ENCODE measurements at regions not wholly inside any gene's neighbourhood (a gene's known extent, or its start where the extent isn't known, plus 50 kb on each side); places are given as distances from the start of the nearest gene placed in this dataset.
"Not testable (repeated sequence)": the region's sequence is repeated elsewhere in the genome, so short reads cannot be mapped to it uniquely, and the experiment has no call there.

DNA sequence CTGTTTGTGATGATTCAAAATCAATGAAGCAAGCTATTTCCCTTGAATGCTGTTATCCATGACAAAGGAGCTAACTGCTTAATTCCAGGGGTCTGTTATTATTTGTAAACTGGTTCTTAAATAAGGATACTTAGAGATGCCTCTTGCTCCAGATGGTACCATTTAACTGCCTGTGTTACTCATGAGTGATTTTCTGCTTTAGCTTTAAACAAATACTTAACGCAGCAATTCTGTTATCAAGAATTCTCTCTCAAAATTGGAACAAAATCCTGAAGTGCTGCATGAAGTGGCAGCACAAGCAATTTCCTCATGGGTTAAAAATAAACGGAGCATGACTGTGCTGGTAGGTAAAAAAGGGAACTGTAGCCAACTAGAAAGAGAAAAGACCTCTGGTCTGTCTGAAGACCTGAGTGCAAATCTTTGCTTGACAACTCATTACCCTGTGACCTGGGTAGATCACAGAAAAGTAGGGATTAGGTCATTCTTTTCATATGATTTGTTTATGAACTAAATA, 62.5 kb upstream of the GBE1 start:
- Histone ChIP-seq H3K27me3 (ENCODE audit: low read length) (no peaks in the 10 kb centered on the region), H3K4me2 (ENCODE audit: low read length) (no peak overlapping the region), H4K20me1 (ENCODE audit: low read length) (no peaks in the 10 kb centered on the region), H3K9ac (ENCODE audit: low read length) (no peak overlapping the region), H2AFZ (ENCODE audit: low read length) (no peak overlapping the region), H3K36me3 (ENCODE audit: low read depth, low read length) (no peaks in the 10 kb centered on the region), H3K4me1 (ENCODE audit: insufficient read depth, low read length) (no peaks in the 10 kb centered on the region), H3F3A (ENCODE audit: low read length, unreplicated experiment) (no peaks in the 10 kb centered on the region), H3K27ac (ENCODE audit: low read length) (no peak overlapping the region), H3K9me2 (replicated peaks; ENCODE audit: low read length) (no peaks in the 10 kb centered on the region), H3K79me2 (ENCODE audit: low read length) (no peaks in the 10 kb centered on the region), H3K4me3 (ENCODE audit: low read length) (no peak overlapping the region), H3K9me3 (ENCODE audit: low read length) (no peaks in the 10 kb centered on the region)
- TF ChIP-seq EZH2 (IDR thresholded peaks at IDR 0.05; ENCODE audit: low read length, unreplicated experiment) (no peak), EZH2phosphoT487 (IDR thresholded peaks at IDR 0.05; ENCODE audit: borderline replicate concordance, low read length) (no peak)
- TF ChIP-seq, protein P1, sequence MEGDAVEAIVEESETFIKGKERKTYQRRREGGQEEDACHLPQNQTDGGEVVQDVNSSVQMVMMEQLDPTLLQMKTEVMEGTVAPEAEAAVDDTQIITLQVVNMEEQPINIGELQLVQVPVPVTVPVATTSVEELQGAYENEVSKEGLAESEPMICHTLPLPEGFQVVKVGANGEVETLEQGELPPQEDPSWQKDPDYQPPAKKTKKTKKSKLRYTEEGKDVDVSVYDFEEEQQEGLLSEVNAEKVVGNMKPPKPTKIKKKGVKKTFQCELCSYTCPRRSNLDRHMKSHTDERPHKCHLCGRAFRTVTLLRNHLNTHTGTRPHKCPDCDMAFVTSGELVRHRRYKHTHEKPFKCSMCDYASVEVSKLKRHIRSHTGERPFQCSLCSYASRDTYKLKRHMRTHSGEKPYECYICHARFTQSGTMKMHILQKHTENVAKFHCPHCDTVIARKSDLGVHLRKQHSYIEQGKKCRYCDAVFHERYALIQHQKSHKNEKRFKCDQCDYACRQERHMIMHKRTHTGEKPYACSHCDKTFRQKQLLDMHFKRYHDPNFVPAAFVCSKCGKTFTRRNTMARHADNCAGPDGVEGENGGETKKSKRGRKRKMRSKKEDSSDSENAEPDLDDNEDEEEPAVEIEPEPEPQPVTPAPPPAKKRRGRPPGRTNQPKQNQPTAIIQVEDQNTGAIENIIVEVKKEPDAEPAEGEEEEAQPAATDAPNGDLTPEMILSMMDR (conservative IDR thresholded peaks at IDR 0.05; ENCODE audit: low read depth, low read length): no peak
- ChIA-PET CTCF (no interaction called here), POLR2A (ENCODE audit: unreplicated experiment) (interaction anchor here (0.7 kb wide), 1 partner anchor 16 kb away, joined by 3 read pairs; no protein-coding TSS in a partner anchor)
- intact Hi-C loops (cut with micrococcal nuclease): no loop called here
- no TSS peak for BruUV-seq (replicated peaks)
- ATAC-seq (no peak), DNase-seq (no peak)

DNA sequence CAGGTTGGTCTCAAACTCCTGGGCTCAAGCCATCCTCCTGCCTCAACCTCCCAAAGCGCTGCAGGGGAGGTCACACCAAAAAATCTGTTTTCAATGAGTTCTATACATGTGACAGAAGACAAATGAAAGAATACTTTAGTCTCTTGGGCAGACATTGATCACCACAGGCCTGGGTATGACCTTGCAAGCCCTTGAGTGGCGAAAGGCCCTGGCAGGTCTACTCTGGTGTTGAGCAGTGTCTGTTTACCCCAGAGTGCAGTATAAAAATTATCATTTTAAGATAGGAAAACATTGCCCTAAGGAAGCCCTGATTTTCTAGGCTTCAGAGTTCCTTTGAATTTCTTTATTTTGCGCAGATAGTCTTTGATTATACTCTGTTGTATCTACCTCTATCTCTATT, 61.6 kb upstream of the GBE1 start:
- Histone ChIP-seq H3K36me3 (ENCODE audit: low read depth, low read length) (no peaks in the 10 kb centered on the region), H3F3A (ENCODE audit: low read length, unreplicated experiment) (no peaks in the 10 kb centered on the region), H2AFZ (ENCODE audit: low read length) (no peak overlapping the region), H4K20me1 (ENCODE audit: low read length) (no peaks in the 10 kb centered on the region), H3K4me3 (ENCODE audit: low read length) (no peak overlapping the region), H3K4me1 (ENCODE audit: insufficient read depth, low read length) (no peaks in the 10 kb centered on the region), H3K79me2 (ENCODE audit: low read length) (no peaks in the 10 kb centered on the region), H3K9ac (ENCODE audit: low read length) (no peak overlapping the region), H3K9me3 (ENCODE audit: low read length) (no peaks in the 10 kb centered on the region), H3K27me3 (ENCODE audit: low read length) (no peaks in the 10 kb centered on the region), H3K27ac (ENCODE audit: low read length) (no peak overlapping the region), H3K9me2 (replicated peaks; ENCODE audit: low read length) (no peaks in the 10 kb centered on the region), H3K4me2 (ENCODE audit: low read length) (no peak overlapping the region)
- POLR2A ChIA-PET (ENCODE audit: unreplicated experiment): no interaction called here
- CTCF ChIA-PET: no interaction called here
- no TSS peak for BruUV-seq (replicated peaks)
- ATAC-seq (no peak), DNase-seq (no peak)
- TF ChIP-seq EZH2 (IDR thresholded peaks at IDR 0.05; ENCODE audit: low read length, unreplicated experiment) (no peak), EZH2phosphoT487 (IDR thresholded peaks at IDR 0.05; ENCODE audit: borderline replicate concordance, low read length) (no peak)
- TF ChIP-seq, protein P1 (conservative IDR thresholded peaks at IDR 0.05; ENCODE audit: low read depth, low read length): no peak
- intact Hi-C loops (cut with micrococcal nuclease): no loop called here

DNA sequence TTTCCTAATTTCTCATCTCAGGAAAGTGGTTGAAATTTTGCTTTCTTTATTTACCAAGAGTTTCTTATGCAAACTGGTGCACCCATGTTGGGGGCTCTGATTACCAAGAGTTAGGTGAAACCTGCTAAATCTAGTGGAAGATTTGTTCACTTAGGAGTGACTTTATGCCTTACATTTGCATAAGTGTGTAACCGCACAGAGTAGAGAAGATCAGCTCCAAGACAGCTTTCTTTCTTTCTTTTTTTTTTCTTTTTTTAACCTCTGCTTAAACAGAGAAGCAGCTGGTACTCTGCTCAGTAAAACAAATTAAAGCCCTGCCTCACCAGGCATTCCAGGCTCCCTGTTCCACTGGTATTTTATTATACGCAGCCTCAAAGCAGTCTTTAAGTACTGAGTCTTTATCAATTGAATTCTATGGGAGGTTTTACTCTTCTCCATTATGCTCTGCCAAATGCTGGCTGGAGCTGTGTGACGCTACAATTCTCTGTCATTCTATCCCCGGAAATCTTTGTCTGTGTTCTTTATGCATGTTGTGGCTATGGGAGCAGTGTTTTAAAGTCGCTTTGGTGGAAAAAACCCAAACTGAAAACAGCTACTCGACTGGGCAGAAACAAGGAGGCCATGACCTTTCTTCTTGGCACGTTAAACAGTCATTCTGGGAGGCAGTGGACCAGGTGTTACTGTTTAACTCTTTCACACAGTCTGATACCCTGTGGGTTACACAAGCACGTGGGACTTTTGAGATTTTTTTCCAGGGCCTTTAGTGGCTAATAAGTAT, 55.2 kb upstream of the GBE1 start:
- ATAC-seq (no peak), DNase-seq (no peak)
- Histone ChIP-seq H3K4me1 (ENCODE audit: insufficient read depth, low read length) (no peaks in the 10 kb centered on the region), H3K4me2 (ENCODE audit: low read length) (no peak overlapping the region), H3K27me3 (ENCODE audit: low read length) (no peaks in the 10 kb centered on the region), H3K27ac (ENCODE audit: low read length) (no peak overlapping the region), H4K20me1 (ENCODE audit: low read length) (no peaks in the 10 kb centered on the region), H3K9me3 (ENCODE audit: low read length) (no peaks in the 10 kb centered on the region), H2AFZ (ENCODE audit: low read length) (no peak overlapping the region), H3K9me2 (replicated peaks; ENCODE audit: low read length) (no peaks in the 10 kb centered on the region), H3K9ac (ENCODE audit: low read length) (no peak overlapping the region), H3K4me3 (ENCODE audit: low read length) (no peak overlapping the region), H3F3A (ENCODE audit: low read length, unreplicated experiment) (no peaks in the 10 kb centered on the region), H3K79me2 (ENCODE audit: low read length) (no peaks in the 10 kb centered on the region), H3K36me3 (ENCODE audit: low read depth, low read length) (no peaks in the 10 kb centered on the region)
- no TSS peak for BruUV-seq (replicated peaks)
- intact Hi-C loops (cut with micrococcal nuclease): no loop called here
- ChIA-PET CTCF (no interaction called here), POLR2A (ENCODE audit: unreplicated experiment) (no interaction called here)
- TF ChIP-seq EZH2phosphoT487 (IDR thresholded peaks at IDR 0.05; ENCODE audit: borderline replicate concordance, low read length): no peak
- no peak for TF ChIP-seq EZH2 (IDR thresholded peaks at IDR 0.05; ENCODE audit: low read length, unreplicated experiment)
- TF ChIP-seq, protein P1 (conservative IDR thresholded peaks at IDR 0.05; ENCODE audit: low read depth, low read length): no peak

DNA sequence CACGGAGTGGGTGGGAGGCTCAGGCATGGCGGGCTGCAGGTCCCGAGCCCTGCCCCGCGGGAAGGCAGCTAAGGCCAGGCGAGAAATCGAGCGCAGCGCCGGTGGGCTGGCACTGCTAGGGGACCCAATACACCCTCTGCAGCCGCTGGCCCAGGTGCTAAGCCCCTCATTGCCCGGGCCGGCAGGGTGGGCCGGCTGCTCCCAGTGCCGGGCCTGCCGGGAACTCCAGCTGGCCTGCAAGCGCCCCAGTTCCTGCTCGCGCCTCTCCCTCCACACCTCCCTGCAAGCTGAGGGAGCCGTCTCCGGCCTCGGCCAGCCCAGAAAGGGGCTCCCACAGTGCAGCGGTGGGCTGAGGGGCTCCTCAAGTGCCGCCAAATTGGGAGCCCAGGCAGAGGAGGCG, 50.7 kb upstream of the GBE1 start:
- H3K9me2 ChIP-seq (replicated peaks; ENCODE audit: low read length); H3K4me2 ChIP-seq (ENCODE audit: low read length); POLR2A ChIA-PET (ENCODE audit: unreplicated experiment); H3F3A ChIP-seq (ENCODE audit: low read length, unreplicated experiment); H2AFZ ChIP-seq (ENCODE audit: low read length); H4K20me1 ChIP-seq (ENCODE audit: low read length); intact Hi-C loops (cut with micrococcal nuclease); CTCF ChIA-PET; H3K27me3 ChIP-seq (ENCODE audit: low read length); H3K4me3 ChIP-seq (ENCODE audit: low read length); H3K27ac ChIP-seq (ENCODE audit: low read length); H3K79me2 ChIP-seq (ENCODE audit: low read length); DNase-seq; BruUV-seq (replicated peaks); ATAC-seq; H3K36me3 ChIP-seq (ENCODE audit: low read depth, low read length); H3K4me1 ChIP-seq (ENCODE audit: insufficient read depth, low read length); H3K9me3 ChIP-seq (ENCODE audit: low read length); H3K9ac ChIP-seq (ENCODE audit: low read length): not testable (repeated sequence)

All from PC-3 (cell line).